ENCODE measurements at regions not wholly inside any gene's neighbourhood (a gene's known extent, or its start where the extent isn't known, plus 50 kb on each side); places are given as distances from the start of the nearest gene placed in this dataset.

DNA sequence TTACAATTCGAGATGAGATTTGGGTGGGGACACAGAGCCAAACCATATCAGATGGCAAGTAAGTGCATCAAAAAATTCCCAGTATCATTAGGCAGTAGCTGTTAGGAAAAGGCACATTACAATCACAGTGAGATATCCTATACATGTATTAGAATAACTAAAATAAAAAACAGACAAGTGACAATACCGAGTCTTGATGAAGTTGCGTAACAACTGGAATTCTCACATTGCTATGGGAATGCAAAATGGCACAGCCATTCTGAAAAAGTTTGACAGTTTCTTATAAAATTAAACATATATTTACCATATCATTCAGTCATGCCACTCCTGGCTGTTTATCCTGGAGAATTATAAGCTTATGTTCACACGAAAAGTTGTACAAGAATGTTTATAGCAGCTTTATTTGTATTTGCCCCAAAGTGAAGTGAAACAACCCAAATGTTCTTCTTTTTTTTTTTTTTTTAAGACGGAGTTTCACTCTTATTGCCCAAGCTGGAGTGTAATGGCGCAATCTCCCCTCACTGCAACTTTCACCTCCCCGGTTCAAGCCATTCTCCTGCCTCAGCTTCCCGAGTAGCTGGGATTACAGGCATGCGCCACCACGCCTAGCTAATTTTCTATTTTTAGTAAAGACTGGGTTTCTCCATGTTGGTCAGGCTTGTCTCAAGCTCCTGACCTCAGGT lies 93.1 kb upstream of the TLE1 start:
- no peak overlapping the region for H3K4me3 ChIP-seq (replicated peaks; ENCODE audit: low read depth, low read length)
- TF ChIP-seq, protein P1, sequence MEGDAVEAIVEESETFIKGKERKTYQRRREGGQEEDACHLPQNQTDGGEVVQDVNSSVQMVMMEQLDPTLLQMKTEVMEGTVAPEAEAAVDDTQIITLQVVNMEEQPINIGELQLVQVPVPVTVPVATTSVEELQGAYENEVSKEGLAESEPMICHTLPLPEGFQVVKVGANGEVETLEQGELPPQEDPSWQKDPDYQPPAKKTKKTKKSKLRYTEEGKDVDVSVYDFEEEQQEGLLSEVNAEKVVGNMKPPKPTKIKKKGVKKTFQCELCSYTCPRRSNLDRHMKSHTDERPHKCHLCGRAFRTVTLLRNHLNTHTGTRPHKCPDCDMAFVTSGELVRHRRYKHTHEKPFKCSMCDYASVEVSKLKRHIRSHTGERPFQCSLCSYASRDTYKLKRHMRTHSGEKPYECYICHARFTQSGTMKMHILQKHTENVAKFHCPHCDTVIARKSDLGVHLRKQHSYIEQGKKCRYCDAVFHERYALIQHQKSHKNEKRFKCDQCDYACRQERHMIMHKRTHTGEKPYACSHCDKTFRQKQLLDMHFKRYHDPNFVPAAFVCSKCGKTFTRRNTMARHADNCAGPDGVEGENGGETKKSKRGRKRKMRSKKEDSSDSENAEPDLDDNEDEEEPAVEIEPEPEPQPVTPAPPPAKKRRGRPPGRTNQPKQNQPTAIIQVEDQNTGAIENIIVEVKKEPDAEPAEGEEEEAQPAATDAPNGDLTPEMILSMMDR (IDR thresholded peaks at IDR 0.05; ENCODE audit: low read depth, low read length, missing control alignments) = no peak
- DNase-seq (ENCODE audit: extremely low read depth, low read depth) = no peak

DNA sequence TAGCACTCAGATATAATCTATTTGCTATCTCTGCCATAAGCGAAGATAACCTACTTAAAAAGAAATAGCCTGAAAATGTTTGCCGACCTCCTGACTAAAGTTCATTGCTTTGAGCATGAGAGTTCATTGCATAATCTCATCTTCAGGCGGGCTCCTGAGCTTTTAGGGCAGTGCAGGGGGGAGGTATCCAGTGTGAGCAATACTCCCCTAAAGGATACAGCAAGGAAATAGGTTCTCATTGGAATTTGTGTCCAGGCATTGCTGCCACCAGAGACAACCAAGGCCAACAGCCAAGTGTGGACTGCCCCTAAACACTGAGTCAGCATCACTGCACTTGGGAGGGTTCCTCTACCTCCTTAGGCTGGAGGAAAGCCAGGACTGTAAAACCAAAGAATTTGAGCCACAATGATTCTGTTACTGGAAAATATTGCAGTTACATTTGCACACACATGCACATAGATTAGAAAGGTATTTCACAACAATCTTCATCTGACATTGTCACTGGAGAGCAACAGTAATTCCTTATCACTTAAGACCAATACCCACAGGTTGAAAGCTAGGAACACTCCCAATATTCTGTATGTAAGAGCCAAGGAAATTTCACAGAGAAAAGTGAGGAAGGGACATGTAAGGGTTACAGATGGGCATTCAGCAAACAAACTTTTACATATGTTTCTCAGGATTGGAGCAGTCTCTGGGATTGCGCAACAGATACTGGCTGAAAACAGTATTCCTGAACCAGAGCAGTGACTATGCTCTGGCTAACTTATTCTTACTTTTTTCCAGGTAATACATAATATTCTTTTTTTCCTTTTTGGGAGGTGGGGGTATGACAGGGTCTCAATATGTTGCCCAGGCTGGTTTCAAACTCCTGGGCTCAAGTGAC lies 98.6 kb upstream of the TLE1 start:
- DNase-seq (ENCODE audit: extremely low read depth, low read depth) = peak; percentile 73

DNA sequence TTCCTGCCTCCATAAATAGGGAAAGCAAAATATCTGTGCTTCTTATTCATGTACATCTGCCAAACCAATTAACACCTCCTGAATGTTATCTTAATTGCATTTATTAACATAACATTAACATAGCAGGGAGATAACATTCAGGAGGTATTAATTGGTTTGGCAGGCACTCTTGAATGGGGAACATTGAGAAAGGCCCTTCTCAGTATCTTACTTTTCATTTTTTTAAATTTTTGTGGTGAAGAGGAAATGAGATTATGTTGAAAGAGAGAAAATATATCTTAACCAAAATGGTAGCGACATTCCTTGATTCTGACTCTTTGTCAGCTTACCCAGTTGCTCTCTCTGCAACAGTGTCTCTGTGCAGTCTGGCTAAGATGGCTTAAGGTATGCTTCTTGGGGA lies 100.4 kb upstream of the TLE1 start:
- TF ChIP-seq, protein P1 (IDR thresholded peaks at IDR 0.05; ENCODE audit: low read depth, low read length, missing control alignments) = no peak
- H3K4me3 ChIP-seq (replicated peaks; ENCODE audit: low read depth, low read length) = no peak overlapping the region
- DNase-seq (ENCODE audit: extremely low read depth, low read depth) = no peak

More for the DNA sequence above, 98.6 kb upstream of the TLE1 start:
- H3K4me3 ChIP-seq (replicated peaks; ENCODE audit: low read depth, low read length) = no peak overlapping the region
- TF ChIP-seq, protein P1 (IDR thresholded peaks at IDR 0.05; ENCODE audit: low read depth, low read length, missing control alignments) = no peak

DNA sequence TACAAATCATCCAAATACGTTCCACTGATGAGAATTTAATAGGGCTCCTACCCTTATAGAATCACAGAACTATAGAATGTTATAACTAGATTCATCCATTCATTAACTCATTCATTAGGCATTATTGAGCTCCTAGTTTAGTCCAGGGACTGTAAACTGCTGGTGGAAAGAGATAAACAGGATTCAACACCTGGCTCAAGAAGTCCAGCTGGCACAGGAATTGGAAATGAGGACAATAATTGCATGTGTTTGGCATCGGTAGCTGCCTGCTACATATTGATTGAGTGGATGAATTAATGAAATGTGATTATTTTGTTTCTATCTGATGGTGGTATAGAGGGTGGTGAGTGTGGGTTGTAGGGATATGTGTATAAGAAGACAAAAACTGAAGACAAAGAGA lies 100.8 kb upstream of the TLE1 start:
- TF ChIP-seq, protein P1 (IDR thresholded peaks at IDR 0.05; ENCODE audit: low read depth, low read length, missing control alignments) = no peak
- DNase-seq (ENCODE audit: extremely low read depth, low read depth) = no peak
- no peak overlapping the region for H3K4me3 ChIP-seq (replicated peaks; ENCODE audit: low read depth, low read length)

DNA sequence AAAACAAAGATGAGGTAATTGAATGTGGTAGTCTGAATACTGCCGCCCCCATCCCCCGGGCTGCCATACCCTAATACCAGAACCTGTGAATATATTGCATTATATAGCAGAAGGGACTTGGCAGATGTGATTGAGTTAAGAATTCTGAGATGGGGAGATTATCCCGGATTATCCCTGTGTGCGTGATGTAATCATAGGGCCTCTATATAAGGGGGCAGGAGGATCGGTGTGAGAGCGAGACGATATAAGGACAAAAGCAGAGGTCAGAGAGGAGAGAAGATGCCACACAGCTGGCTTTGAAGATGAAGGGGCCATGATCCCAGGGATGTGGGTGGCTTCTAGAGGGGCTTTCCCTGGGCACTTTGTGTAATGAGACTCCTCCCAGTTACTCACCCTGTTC lies 101.7 kb upstream of the TLE1 start:
- TF ChIP-seq, protein P1 (IDR thresholded peaks at IDR 0.05; ENCODE audit: low read depth, low read length, missing control alignments) = no peak
- no peak for DNase-seq (ENCODE audit: extremely low read depth, low read depth)
- H3K4me3 ChIP-seq (replicated peaks; ENCODE audit: low read depth, low read length) = no peak overlapping the region

DNA sequence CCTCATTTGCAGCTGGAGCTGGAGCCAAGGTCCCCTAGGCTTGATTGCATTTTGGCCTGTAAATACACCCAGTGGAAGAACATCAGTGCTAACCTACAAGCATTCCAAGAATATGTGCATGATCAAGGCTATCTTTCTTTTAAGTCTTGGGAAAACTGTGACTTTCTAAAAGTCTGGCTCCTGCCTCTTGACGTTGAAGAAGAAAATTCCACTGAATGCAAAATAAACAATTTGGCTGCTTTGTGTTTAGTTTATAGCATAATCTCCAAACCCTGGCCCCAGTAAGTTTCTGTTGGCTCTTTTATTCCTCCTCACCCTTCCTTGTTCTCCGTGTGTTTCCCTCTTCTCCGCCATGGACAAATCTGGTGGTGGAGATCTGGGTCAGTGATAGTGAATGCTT lies 109.3 kb upstream of the TLE1 start:
- DNase-seq (ENCODE audit: extremely low read depth, low read depth) = no peak
- no peak overlapping the region for H3K4me3 ChIP-seq (replicated peaks; ENCODE audit: low read depth, low read length)
- TF ChIP-seq, protein P1 (IDR thresholded peaks at IDR 0.05; ENCODE audit: low read depth, low read length, missing control alignments) = no peak
